GM21529 (cell line): ENCODE measurements at regions not wholly inside any gene's neighbourhood (a gene's known extent, or its start where the extent isn't known, plus 50 kb on each side); places are given as distances from the start of the nearest gene placed in this dataset.

Experiments
- ATAC-seq: cut with Tn5 transposase; IDR thresholded peaks from one replicate; pipeline ENCODE4 v1.9.1; 2021; ENCODE audit not compliant: unreplicated experiment

DNA sequence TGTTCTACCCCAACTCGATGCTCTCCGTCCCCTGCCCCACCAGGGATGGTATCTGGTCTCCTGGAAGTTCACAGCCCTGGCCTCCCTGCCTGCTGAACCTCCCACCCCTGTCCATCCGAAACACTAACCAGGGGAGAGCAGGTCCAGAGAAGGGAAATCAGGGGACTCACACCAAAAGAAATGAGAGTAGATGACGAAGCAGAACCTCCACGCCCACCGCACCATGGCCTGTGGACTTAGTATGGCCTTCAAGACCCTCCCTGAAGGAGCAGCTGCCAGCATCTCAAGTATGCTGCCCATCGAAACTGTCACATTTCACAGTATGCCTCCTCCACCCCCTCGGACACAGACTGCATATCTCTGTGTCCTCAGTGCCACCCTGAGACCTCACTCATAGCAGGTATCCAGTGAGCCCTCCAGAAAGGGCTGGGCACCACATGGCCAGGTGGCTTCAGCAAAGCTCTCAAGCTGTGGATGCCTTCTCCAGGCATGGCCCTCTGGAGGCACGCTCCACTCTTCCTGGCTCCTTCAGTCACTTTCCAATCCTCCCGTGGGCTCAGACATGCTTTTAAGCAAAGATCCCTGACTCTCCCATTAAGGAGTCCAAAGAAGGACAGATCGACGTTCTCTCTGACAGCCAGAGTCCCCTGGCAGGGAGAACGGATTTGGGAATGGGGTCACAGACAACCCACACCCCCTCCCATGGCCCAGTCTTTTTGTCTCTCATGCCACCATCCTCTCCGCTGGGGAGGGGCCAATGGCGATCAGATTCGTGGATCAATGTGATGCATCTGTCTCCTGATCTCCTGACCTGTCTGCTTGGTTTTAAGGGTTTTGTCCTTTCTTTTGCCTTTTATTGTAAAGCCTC, 158.4 kb downstream of the ANKRD60 start:
- no peak for ATAC-seq

DNA sequence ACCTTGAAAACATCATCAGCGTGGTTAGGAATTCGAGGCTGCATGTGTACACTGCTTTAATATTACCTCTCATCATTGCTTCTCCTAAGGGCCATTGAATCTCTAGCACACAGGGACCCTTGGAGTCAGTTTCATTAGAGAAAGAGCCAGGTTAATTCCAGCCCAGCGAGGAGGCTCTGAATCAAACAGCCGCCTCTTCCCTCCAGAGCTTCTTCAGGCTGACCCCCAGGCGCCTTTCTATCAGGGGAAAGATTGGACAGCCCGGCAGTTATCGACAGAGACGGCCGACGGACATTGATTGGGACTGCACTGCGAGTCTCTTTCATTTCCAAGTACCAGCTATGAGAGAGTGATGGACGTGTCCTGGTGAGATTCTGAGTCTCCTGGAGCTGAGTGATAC, 159.2 kb downstream of the ANKRD60 start:
- ATAC-seq, result no peak

DNA sequence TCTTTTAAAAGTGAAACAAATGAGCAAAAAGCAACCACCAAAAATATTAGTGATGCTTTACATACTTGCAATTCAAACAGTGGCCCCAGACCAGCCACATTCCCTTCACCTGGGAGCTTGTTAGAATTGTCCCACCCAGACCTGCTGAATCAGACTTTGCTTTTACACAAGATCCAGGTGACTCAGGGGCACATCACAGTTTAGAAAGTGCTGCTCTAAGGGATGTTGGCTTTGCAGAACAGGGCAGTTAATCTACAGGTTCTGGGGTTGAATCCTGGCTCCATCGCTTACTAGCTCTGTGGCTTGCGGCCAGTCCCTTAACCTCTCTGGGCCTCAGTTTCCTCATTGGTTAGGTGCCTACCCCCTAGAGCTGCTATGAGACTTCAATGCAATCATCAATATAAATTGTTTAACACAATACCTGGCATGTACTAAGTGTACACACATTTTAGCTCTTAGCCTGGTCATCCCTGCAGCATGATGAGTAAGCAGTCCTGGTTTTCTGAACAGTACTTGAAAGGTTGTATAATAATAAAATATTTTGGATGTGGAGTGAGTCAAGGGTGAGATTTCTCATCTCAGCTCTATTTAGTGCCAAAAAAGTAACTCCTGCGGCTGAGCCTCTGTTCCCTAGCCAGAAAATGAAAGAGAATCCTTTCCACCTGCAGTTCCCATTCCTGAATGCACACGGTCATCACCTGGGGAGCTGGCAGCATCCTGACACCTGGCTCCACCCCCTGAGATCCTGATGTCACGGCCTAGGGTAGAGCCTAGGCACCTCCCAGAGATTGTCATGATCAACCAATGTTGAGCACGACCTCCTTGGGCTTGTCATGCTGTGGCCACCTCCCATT, 162.7 kb downstream of the ANKRD60 start:
- no peak for ATAC-seq

DNA sequence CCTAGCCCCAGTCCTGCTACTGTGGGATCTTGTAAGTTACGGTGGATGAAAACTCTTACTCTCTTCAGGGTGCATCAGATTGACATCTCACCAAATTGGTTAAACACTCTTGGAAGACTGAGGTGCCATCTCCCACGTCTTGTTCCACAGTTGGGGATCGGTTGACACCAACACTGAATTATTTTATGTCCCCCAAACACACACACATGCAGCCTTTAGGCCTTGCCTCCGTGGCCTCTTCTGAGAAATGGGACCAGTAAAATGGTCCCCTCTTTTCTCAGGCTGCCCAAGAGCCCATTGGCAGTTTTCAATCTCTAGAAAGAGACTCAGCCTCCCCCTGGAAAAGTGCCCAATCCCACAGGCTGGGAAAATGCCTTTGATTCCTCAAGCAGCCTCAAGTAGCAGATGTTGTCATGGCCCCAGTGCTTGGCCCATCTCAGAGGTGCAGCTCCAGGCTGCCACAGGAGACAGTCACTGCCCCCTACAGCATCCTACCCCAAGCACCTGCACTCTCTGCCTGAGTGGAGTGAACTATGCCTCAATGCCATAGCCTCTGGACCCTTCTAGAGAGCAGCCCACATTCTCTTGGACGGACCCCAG, 163.9 kb downstream of the ANKRD60 start:
- no peak for ATAC-seq

DNA sequence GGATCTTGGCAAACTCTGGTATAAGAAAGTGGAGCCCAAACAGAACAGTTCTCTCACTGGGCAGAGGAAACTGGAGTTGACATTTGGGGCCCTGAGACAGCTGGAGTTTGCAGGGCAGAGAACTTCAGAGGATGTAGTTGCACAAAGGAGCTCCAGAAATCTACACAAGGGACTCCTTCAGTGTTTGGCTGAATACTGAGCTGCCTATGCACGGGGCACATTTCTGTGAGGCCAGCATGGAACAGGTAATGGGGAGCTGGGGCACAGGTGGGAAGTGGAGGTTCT, 169.3 kb downstream of the ANKRD60 start:
- no peak for ATAC-seq

DNA sequence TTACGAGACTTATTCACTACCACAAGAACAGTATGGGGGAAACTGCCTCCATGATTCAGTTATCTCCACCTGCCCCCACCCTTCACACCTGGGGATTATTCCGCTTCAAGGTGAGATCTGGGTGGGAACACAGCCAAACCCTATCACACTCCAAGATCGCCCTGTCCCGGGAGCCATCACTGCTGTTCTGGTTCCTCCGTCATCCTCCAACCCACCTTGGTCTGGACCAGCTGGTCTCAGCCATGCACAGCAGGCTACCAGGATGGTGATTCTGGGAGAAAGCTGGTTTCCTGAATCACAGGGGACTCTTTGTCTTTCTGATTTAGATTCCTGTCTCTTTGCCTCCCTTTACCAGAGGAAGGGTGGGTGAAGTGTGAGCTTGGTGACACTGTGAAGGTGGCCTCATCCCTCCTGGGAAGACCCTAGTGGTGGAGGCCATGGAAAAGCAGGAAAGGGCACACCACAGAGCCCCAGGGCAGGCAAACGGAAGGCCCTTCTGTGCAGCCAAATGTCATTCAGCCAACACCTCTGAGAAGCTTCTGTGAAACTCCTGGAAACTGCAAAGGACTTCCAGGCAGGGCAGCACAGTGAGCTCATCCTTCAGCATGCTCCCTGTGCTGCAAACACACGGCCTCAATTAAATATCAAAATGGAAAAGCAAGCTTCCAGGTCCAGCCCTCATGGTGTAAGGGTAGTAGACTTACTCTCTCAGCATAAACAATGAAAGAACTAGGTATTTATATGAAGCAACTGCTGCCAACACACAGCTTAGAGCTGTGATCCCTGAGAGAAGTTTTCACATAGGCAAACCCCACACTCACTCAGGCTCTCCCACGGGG, 169.8 kb downstream of the ANKRD60 start:
- ATAC-seq, result no peak

DNA sequence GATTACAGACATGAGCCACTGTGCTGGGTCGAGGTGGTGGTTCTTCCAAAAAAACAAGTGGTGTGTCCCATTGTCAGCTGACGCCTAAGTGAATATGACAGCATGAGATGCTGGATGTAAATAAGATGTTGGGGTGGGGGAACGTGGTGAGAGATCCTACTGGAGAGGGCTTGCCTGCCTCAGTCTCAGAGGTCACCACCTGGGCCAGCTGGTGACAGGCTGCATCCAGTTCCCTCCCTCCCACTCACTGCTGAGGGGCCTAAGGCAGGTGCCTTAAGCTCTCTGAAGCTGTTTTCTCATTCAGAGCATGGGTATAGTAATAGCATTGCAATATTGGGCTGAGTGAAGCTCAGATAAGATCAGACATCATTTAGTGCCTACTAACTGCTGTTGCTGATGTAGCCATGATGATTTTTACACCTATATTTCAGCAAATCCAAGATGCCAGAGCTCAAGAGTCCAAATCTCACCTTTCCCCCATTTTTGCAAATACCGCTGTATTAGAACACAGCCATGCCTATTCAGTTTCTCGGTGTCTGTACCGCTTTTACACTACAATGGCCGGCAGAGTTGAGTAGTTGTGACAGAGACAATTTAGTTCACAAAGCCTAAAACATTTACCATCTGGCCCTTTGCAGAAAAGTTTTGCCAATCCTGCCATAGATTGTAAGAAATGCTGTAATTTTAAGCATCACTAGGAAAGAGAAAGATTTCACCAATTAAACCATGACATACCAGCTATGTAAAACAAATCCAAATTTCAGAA, 171.3 kb downstream of the ANKRD60 start:
- no peak for ATAC-seq

DNA sequence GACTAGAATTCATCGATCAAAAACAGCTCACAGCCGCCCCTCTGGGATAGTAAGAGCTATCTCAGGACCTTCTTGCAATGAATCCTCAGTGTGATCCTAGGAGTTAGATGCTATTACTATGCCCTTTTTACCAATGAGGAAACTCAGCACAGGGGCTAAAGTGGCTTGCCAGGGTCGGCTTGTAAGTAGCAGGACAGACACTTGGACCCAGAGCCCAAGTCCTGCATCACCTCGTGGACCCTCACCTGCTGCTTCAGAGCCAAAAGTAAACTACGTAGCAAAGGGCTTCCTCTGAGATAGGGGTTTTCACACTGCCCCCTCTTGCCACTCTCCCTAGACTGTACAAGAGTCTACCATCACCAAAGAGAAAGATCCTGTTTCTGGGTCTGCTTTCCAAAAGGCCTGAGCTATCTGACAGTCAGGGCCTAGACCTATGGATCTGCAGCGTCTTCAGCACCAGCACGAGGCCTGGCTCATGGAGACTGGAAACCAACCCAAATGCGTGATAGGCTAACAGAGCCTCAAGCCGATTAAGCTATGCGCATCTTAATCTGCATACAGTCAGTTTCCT, 172.3 kb downstream of the ANKRD60 start:
- no peak for ATAC-seq

DNA sequence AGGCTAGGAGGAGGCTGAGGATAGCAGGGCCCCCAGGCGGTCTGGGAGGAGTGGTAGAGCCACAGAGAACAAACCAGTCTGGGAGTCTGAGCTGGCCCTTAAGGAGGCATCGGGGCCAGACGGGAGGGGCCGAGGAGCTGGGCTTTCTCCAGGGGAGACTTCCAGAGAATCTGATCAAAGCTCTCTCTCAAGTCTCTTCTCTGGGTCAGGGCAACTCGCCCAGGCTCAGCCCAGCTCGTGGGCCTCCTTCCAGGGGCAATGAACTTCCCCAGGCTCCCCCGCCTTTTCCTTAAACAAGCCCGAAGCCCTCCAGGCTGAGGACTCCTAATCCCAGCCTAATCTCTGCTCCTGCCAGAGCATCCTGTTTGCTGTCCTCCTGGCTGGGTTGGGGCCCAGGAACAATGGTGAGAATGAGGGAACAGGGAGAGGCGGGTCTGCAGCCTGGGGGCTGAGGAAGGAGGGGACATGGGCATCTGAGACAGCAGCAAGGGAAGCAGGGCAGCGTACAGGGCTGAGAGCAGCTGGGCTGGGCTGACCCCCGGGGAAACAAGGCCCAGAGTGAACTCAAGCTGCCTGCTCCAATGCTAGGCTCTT, 173.6 kb downstream of the ANKRD60 start:
- no peak for ATAC-seq

DNA sequence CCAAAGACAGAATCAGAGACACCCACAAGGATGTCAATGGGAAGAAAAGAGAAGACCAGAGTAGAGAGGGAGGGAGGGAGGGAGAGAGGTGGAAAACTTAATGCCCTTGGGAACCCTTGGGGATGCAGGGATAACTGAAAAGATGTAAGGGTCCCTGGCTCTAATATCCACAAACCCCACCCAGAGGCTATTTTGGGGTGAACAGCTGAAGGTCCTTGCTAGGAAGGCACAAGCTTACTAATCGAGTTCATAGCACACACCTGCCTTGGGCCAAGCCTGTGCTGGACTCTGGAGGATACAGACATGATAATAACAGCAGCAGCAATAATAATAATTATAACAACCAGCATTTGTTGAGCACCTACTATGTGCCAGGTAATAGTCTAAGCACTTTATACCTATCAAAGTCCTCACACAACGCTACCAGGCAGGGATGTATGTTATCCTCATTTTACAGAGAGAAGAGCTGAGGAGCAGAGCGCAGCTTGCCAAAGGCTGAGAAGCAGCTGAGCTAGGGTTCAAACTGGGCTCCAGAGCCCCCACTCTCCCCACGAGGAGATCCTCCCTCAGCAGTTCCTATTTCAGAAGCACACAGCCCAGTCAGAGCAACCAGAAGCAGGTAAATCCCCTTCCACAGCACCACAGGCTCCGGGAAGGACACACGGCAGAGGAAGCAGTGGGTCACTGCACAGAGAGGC, 174.2 kb downstream of the ANKRD60 start:
- ATAC-seq, result no peak

DNA sequence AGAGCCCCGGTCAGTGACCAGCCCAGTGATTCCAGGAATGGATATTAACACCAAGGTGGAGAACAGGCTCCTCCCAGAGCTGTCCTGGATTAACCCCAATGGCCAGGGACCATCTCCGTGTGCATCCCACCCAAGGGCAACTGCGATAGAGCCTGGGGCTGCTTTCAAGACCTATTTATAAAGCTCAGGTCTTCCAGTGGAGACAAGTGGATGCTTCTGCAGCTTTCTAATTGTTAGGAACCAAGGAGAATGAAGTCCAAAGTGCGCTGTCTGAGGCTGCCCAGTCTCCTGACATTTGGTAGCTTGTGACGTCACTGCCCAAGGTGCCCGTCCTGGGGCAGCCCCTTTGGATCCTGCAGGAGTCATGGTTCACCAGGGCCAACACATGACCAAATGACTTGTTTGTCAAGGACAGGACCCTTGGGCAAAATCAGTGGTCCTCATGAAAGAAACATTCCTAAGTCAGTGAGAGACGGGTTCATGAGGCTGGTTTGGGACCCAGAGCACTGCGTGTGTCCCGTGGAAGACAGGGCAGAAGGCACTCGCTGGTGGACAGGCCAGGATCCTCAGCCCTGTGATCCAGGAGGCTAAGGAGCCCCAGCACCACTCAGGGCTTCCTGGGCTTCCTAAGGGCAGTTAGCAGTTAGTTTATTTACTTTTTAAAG, 174.9 kb downstream of the ANKRD60 start:
- no peak for ATAC-seq

DNA sequence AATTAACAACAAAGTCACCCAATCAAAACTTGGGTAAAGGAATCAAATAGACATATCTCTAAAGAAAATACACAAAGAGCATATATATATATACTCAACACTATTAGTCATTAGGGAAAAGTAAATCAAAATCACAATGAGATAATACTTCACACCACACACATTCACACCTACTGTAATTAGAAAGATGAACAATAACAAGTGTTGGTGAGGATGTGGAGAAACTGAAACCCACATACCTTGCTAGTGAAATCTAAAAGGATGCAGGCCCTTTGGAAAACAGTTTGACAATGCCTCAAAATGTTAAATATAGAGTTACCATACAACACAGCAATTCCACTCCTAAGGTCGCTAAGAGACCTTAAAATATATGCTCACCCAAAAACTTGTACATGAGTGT, 177.1 kb downstream of the ANKRD60 start:
- ATAC-seq, result no peak

DNA sequence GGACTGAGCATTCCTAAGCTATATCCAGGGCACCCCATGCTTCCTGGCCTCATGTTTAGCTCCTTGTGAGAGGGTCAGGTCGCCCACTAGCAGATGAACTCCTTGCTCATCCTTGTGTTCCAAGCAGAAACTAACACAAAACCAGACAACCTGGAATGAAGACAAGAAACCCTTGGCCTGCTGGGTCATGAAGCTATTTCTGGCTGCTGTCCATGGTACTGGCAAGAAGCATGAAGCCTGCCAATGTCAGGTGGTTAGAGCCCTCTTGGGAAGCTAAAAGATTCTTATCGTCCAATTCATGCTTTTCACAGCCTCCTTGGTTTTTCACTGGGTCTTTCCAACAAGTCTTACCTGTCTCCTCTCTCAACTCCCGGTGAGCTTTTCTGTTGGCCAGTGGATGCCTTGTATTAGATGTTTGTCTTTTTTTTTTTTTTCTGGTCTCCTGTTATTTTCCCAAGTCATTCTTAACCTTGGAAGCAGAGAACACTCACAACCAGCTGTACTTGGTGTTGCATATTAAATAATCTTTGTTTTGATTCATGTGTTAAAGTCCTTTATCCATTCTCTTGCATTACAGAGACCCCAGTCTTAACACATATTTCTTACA, 180.3 kb downstream of the ANKRD60 start:
- ATAC-seq, result no peak

DNA sequence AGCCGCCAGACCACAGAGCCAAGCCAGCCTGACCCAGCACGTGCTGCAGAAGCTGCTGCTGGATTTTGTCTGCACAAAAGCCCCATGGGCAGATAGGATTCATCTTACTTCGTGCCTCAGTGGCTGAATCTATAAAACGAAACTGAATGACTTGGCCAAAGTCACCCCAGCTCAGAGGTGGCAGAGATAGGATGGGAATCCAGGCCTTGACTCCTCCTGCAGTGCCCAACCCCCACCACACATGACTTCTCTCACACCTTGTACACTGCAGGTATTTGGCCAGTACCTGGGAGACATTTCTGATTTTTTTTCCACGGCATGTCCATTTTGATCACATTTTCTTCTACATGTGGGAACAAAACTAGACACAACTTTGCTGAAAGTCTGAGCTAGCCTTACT, 182.1 kb downstream of the ANKRD60 start:
- ATAC-seq, result no peak

DNA sequence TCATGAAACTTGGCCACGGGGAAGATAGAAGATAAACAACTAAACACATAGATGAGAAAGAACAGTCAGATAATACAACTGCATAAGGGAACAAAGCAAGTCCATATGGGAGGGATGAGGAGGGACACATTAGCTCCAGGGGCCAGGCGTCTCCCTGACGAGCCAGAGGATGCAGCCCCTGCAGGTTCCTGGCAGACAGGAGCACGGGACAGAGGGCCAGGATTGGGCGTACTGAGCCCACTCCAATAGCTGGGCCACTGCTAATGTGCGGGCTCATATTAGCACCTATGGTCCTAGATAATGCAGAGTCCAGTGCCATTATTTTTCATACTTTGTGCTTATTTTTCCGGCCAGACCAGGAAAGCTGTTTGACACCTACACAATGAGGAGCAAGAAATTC, 182.9 kb downstream of the ANKRD60 start:
- no peak for ATAC-seq

DNA sequence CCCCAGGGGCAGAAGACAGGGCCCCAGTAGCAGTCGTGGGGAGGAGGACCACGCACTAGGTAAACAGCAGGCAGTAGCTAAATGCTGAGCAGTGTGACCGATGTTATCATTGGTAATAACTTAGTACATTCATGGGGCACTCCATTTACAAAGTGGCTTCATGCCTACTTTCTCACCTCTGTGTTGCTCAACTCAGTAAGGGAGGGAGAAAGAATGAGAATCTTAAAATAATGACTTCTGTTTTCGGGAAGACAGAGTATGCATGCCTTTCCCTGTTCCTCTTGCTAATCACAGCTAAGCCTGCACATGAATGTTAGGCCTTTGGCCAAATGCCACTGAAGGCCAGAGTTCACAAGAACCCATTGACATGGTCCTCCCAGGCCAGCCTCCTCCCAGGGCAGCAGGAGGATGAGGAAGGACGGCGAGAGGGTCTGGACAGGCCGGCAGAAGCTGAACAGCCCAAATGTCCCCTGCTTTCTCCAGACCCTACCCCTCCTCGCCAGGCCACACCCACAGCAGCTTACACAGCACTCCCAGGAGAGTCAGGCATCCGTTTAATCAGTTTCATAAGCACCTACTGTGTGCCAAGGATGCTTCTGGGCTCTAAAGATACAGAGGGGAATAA, 183.4 kb downstream of the ANKRD60 start:
- ATAC-seq, result no peak

DNA sequence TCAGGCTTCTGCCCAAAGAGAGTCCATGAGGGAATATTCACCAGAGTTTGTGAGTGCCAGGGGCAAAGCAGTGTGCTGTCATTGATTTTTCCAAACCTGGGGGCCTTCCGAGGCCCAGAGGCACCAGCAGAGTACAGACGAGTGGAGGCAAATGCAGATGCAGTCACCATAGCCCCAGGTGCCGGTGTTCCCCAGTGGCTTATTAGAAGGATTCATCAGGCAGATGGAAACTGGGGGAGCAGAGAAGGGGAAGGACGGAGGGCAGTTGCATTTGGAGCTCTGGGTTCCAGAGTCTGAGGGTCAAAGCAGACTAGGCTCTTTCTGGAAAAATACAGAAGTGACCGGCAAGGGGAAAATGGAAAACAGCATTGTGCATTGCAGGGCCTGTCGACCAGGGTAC, 184.2 kb downstream of the ANKRD60 start:
- no peak for ATAC-seq
